Panc1 (cell line): ENCODE measurements at regions not wholly inside any gene's neighbourhood (a gene's known extent, or its start where the extent isn't known, plus 50 kb on each side); places are given as distances from the start of the nearest gene placed in this dataset.

Source experiments
- ATAC-seq: fragments of 200-7000 bp; cut with Tn5 transposase; 2 replicates; pipeline ENCODE4 v1.9.1; 2020; ENCODE audit warnings: mild to moderate bottlenecking, moderate library complexity
- BruUV-seq: library from RNA; stranded (reverse); fragments of 400-500 nt; replicated peaks from 2 replicates; lab custom pipeline; 2021; lab: Mats Ljungman, UMichigan
- CTCF ChIA-PET: fragments of 300-600 bp; sonication (Branson Sonifier 250); formaldehyde crosslinking; loops from one replicate; lab custom pipeline; 2022; ENCODE audit warnings: antibody characterized with exemption; lab: Charles Lee
- POLR2A ChIA-PET: fragments of 300-600 bp; sonication (Branson Sonifier 250); formaldehyde crosslinking; loops from one replicate; lab custom pipeline; 2022; ENCODE audit warnings: antibody characterized with exemption; lab: Charles Lee
- DNase-seq: peaks from one replicate; pipeline ENCODE4 v3.0.0-alpha.2; 2010; ENCODE audit warnings: low read depth, low spot score
- H3K27ac ChIP-seq: 2 replicates; pipeline ENCODE4 v1.5.1; 2011; ENCODE audit warnings: mild to moderate bottlenecking, low read length, inconsistent platforms
- H3K27me3 ChIP-seq: fragments of 200-500 bp; sonication (Bioruptor generic); 2 replicates; pipeline ENCODE4 v1.6.0; 2014; ENCODE audit warnings: low read length, inconsistent platforms; ENCODE audit not compliant: control insufficient read depth, insufficient read depth
- H3K36me3 ChIP-seq: fragments of 200-500 bp; sonication (Bioruptor generic); 2 replicates; pipeline ENCODE4 v1.5.1; 2014; ENCODE audit warnings: inconsistent platforms, mild to moderate bottlenecking, low read length, moderate library complexity; ENCODE audit not compliant: control insufficient read depth, insufficient read depth
- H3K4me1 ChIP-seq: 2 replicates; pipeline ENCODE4 v1.5.1; 2011; ENCODE audit warnings: inconsistent platforms, mild to moderate bottlenecking, low read length, moderate library complexity; ENCODE audit not compliant: control insufficient read depth, insufficient read depth
- H3K4me3 ChIP-seq, 2 experiments: 2 replicates each; pipeline ENCODE4 v1.5.1; 2011 to 2012; ENCODE audit warnings: low read depth in 2 of 2, low read length in 2 of 2, mild to moderate bottlenecking in 2 of 2, inconsistent platforms in 1 of 2, moderate library complexity in 1 of 2
- H3K9me3 ChIP-seq: fragments of 200-500 bp; sonication (Bioruptor generic); 2 replicates; pipeline ENCODE4 v1.5.1; 2014; ENCODE audit warnings: low read depth, mild to moderate bottlenecking, inconsistent platforms, low read length, moderate library complexity; ENCODE audit not compliant: control insufficient read depth, insufficient read depth
- POLR2AphosphoS5 ChIP-seq: IDR thresholded peaks from 2 replicates; pipeline ENCODE4 v1.6.1; 2012; ENCODE audit warnings: mild to moderate bottlenecking, low read depth, low read length, moderate library complexity
- SIN3A ChIP-seq: IDR thresholded peaks from 2 replicates; pipeline ENCODE4 v1.6.1; 2012; ENCODE audit warnings: low read depth, mild to moderate bottlenecking, low read length, moderate library complexity, borderline replicate concordance; ENCODE audit not compliant: insufficient read depth
- TCF7L2 ChIP-seq: IDR thresholded peaks from 2 replicates; pipeline ENCODE4 v1.6.1; 2011; ENCODE audit warnings: mild to moderate bottlenecking, low read depth, low read length, inconsistent platforms
- in situ Hi-C: cut with HindIII; loops from 2 replicates; pipeline ENCODE4 v1.10.0; 2016; ENCODE audit warnings: low sequenced_read_pairs, low pct_unique_long_range_greater_than_20kb
- intact Hi-C: fragments of 100-400 bp; cut with micrococcal nuclease; formaldehyde crosslinking; loops from one replicate; pipeline ENCODE4 v1.10.0; 2022; ENCODE audit not compliant: unreplicated experiment
- TF ChIP-seq, protein P1 (sequence below): fragments of 450-650 bp; IDR thresholded peaks from 2 replicates; pipeline ENCODE4 v1.5.1; 2017; ENCODE audit warnings: mild to moderate bottlenecking
- TF ChIP-seq, protein P2 (sequence below), 2 experiments: IDR thresholded peaks; 2 replicates each; pipeline ENCODE4 v1.6.1; 2011 to 2012; ENCODE audit warnings: low read depth in 2 of 2, control low read depth in 1 of 2, low read length in 1 of 2, mild to moderate bottlenecking in 1 of 2, moderate library complexity in 1 of 2; ENCODE audit not compliant: insufficient read depth in 1 of 2

DNA sequence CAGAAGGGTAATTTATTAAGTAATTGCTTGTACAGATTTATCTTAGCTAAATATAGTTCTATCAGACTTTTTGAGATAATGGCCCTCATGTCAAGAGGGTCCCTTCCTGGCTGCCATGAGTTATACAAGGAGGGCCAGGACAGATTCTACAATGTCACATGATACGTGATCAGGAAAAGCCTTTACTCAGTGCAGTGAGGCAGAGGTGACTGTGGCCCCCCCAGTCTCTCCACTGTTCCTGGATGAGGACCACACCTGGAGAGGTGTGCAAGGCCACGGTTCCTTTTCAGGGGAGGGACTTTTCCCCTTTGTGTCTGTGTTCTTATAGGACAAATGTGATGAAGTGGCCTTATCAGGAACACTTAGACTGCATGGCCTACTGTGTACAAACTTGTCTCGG, 54.3 kb upstream of the LRCH1 start:
- Histone ChIP-seq H3K27ac (no peak overlapping the region), H3K36me3 (no peaks in the 10 kb centered on the region), H3K4me1 (no peaks in the 10 kb centered on the region), H3K27me3 (no peaks in the 10 kb centered on the region), H3K4me3 (no peak overlapping the region), H3K9me3 (no peaks in the 10 kb centered on the region)
- TF ChIP-seq SIN3A (no peak), TCF7L2 (no peak), POLR2AphosphoS5 (no peak)
- TF ChIP-seq, protein P1, sequence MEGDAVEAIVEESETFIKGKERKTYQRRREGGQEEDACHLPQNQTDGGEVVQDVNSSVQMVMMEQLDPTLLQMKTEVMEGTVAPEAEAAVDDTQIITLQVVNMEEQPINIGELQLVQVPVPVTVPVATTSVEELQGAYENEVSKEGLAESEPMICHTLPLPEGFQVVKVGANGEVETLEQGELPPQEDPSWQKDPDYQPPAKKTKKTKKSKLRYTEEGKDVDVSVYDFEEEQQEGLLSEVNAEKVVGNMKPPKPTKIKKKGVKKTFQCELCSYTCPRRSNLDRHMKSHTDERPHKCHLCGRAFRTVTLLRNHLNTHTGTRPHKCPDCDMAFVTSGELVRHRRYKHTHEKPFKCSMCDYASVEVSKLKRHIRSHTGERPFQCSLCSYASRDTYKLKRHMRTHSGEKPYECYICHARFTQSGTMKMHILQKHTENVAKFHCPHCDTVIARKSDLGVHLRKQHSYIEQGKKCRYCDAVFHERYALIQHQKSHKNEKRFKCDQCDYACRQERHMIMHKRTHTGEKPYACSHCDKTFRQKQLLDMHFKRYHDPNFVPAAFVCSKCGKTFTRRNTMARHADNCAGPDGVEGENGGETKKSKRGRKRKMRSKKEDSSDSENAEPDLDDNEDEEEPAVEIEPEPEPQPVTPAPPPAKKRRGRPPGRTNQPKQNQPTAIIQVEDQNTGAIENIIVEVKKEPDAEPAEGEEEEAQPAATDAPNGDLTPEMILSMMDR, result no peak
- TF ChIP-seq, protein P2, sequence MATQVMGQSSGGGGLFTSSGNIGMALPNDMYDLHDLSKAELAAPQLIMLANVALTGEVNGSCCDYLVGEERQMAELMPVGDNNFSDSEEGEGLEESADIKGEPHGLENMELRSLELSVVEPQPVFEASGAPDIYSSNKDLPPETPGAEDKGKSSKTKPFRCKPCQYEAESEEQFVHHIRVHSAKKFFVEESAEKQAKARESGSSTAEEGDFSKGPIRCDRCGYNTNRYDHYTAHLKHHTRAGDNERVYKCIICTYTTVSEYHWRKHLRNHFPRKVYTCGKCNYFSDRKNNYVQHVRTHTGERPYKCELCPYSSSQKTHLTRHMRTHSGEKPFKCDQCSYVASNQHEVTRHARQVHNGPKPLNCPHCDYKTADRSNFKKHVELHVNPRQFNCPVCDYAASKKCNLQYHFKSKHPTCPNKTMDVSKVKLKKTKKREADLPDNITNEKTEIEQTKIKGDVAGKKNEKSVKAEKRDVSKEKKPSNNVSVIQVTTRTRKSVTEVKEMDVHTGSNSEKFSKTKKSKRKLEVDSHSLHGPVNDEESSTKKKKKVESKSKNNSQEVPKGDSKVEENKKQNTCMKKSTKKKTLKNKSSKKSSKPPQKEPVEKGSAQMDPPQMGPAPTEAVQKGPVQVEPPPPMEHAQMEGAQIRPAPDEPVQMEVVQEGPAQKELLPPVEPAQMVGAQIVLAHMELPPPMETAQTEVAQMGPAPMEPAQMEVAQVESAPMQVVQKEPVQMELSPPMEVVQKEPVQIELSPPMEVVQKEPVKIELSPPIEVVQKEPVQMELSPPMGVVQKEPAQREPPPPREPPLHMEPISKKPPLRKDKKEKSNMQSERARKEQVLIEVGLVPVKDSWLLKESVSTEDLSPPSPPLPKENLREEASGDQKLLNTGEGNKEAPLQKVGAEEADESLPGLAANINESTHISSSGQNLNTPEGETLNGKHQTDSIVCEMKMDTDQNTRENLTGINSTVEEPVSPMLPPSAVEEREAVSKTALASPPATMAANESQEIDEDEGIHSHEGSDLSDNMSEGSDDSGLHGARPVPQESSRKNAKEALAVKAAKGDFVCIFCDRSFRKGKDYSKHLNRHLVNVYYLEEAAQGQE (IDR thresholded peaks at IDR 0.05; ENCODE audit: insufficient read depth in 1 of 2, low read depth in 2 of 2, low read length in 1 of 2), result no peak
- intact Hi-C loops (no loop called here), in situ Hi-C loops (no loop called here)
- ATAC-seq, result no peak
- ChIA-PET POLR2A (no interaction called here), CTCF (no interaction called here)
- BruUV-seq, result no TSS peak
- DNase-seq, result no peak

DNA sequence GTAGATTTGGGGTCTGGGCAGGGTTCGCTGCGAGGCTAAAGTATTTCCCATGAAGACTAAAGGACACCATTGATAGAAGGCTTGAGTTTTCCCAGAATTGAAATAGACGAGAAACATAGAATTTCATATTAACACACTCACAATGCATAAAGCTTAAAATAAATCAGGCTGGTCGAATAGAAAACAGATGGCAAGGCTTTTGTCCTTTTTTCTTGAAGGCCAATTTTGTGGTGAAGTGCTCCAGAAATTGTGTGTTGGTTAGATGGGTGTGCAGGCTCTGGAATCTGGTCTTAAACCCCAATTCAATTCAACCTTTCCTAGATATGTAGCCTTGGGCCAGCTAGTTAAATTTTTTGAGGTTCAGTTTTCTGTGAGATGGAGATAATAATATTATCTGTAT, 56.9 kb upstream of the LRCH1 start:
- no TSS peak for BruUV-seq
- Histone ChIP-seq H3K4me3 (no peak overlapping the region), H3K27ac (no peak overlapping the region), H3K9me3 (no peaks in the 10 kb centered on the region), H3K27me3 (no peaks in the 10 kb centered on the region), H3K36me3 (no peaks in the 10 kb centered on the region), H3K4me1 (no peaks in the 10 kb centered on the region)
- intact Hi-C loops, result no loop called here
- TF ChIP-seq TCF7L2 (no peak), SIN3A (no peak), POLR2AphosphoS5 (no peak)
- TF ChIP-seq, protein P1, result no peak
- TF ChIP-seq, protein P2 (IDR thresholded peaks at IDR 0.05; ENCODE audit: insufficient read depth in 1 of 2, low read depth in 2 of 2, low read length in 1 of 2), result no peak
- ChIA-PET CTCF (no interaction called here), POLR2A (no interaction called here)
- DNase-seq (no peak), ATAC-seq (no peak)
- in situ Hi-C loops, result no loop called here
